GM12892 (cell line): ENCODE measurements at regions not wholly inside any gene's neighbourhood (a gene's known extent, or its start where the extent isn't known, plus 50 kb on each side); places are given as distances from the start of the nearest gene placed in this dataset.

Source experiments
- POLR2AphosphoS5 ChIP-seq: IDR thresholded peaks from 2 replicates; pipeline ENCODE4 v1.6.1; 2011; ENCODE audit warnings: low read depth, low read length, control low read depth
- TAF1 ChIP-seq: IDR thresholded peaks from 2 replicates; pipeline ENCODE4 v1.6.1; 2011; ENCODE audit warnings: low read depth, mild to moderate bottlenecking, control low read depth, low read length, borderline replicate concordance

DNA sequence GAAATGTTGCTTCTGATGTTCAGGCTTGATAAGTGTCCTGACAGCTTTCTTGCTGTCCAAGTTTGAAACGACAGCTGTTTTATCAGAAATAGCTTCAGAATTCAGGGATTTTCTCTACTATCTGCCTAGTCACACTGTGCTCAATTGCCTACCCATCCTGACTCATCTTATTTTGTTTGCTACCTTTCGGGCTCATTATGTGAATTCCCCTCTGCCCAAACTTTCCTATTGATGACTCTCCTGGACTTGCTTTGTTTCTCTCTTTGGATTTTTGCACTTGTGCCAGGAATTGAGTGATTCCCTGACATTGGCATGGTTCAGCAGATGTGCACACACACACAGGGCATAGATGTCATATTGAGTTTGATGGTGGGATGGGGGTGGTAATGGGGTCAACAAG lies 1052.6 kb upstream of the PIK3C3 start:
- TF ChIP-seq TAF1 (no peak), POLR2AphosphoS5 (no peak)
